Type B pancreatic cell (in vitro differentiated cells): ENCODE measurements at regions not wholly inside any gene's neighbourhood (a gene's known extent, or its start where the extent isn't known, plus 50 kb on each side); places are given as distances from the start of the nearest gene placed in this dataset.
A peak's percentile ranks its signal among the peaks of the same experiment; 100 is the strongest.

Experiments used
- DNase-seq: peaks from one replicate; pipeline ENCODE4 v3.0.0; 2021; ENCODE audit warnings: mixed read lengths; ENCODE audit not compliant: unreplicated experiment; ENCODE audit errors: extremely low spot score
- H3K27ac Mint-ChIP-seq: 2 replicates; pipeline ENCODE4 v1.8.0; 2021; ENCODE audit warnings: mild to moderate bottlenecking, mixed read lengths
- H3K27me3 Mint-ChIP-seq: 2 replicates; pipeline ENCODE4 v1.8.0; 2021; ENCODE audit warnings: mixed read lengths
- H3K36me3 Mint-ChIP-seq: 2 replicates; pipeline ENCODE4 v1.8.0; 2021; ENCODE audit warnings: mixed read lengths
- H3K4me1 Mint-ChIP-seq: one replicate; pipeline ENCODE4 v1.8.0; 2021; ENCODE audit warnings: mixed read lengths; ENCODE audit not compliant: unreplicated experiment
- H3K4me3 Mint-ChIP-seq: 2 replicates; pipeline ENCODE4 v1.8.0; 2021; ENCODE audit warnings: mild to moderate bottlenecking, mixed read lengths
- H3K9me3 Mint-ChIP-seq: 2 replicates; pipeline ENCODE4 v1.8.0; 2021; ENCODE audit warnings: mixed read lengths
- TF ChIP-seq, protein P1 (sequence below): fragments of 200-600 bp; sonication (generic); conservative IDR thresholded peaks from 2 replicates; pipeline ENCODE4 v1.5.0; 2021; ENCODE audit warnings: antibody characterized with exemption, mild to moderate bottlenecking

DNA sequence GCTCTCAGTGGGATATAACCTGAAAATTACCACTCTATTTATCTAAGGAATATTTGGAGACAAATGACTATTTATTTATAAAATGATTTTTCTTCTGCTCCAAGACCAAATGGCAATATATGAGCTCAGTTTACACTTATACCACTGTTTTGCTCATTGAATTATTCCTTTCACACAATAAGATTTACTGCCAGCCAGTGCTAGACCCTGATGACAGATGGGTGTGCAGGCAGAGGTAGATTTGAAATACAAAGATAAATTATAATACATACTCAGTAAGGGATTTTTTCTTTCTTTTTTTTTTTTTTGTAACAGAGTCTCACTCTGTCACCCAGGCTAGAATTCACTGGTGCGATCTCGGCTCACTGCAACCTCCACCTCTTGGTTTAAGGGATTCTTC, 980.3 kb downstream of the EPHA3 start:
- H3K4me3 Mint-ChIP-seq = no peak overlapping the region
- DNase-seq = no peak
- H3K36me3 Mint-ChIP-seq = no peaks in the 10 kb centered on the region
- TF ChIP-seq, protein P1, sequence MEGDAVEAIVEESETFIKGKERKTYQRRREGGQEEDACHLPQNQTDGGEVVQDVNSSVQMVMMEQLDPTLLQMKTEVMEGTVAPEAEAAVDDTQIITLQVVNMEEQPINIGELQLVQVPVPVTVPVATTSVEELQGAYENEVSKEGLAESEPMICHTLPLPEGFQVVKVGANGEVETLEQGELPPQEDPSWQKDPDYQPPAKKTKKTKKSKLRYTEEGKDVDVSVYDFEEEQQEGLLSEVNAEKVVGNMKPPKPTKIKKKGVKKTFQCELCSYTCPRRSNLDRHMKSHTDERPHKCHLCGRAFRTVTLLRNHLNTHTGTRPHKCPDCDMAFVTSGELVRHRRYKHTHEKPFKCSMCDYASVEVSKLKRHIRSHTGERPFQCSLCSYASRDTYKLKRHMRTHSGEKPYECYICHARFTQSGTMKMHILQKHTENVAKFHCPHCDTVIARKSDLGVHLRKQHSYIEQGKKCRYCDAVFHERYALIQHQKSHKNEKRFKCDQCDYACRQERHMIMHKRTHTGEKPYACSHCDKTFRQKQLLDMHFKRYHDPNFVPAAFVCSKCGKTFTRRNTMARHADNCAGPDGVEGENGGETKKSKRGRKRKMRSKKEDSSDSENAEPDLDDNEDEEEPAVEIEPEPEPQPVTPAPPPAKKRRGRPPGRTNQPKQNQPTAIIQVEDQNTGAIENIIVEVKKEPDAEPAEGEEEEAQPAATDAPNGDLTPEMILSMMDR = no peak
- H3K9me3 Mint-ChIP-seq = no peaks in the 10 kb centered on the region
- no peak overlapping the region for H3K27ac Mint-ChIP-seq
- peaks cover 10% of the 10 kb centered on the region for H3K4me1 Mint-ChIP-seq
- peaks cover 9% of the 10 kb centered on the region for H3K27me3 Mint-ChIP-seq

DNA sequence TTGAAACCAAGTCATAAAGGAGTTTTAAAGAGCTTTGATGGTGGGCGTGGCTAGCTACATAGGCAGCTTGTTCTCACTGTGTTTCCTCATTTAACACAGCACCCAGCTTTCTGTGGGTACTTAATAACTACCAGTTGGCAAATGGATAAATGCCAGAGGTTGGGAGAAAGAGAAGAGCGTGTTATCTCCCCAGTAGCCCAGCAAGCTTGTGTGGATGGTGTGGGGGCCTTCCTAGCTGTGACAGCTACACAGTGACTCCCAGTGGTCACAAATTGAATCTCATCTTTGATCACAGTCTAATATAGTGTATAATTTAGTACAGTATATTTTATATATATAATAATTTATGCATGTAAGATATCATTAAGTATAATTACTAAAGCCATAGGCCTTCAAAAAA, 984.1 kb downstream of the EPHA3 start:
- DNase-seq = no peak
- Mint-ChIP-seq H3K9me3 (no peaks in the 10 kb centered on the region), H3K27ac (no peak overlapping the region), H3K36me3 (no peaks in the 10 kb centered on the region), H3K4me1 (peaks cover 10% of the 10 kb centered on the region), H3K4me3 (no peak overlapping the region), H3K27me3 (peaks cover 14% of the 10 kb centered on the region)
- TF ChIP-seq, protein P1 = peak; percentile 82

DNA sequence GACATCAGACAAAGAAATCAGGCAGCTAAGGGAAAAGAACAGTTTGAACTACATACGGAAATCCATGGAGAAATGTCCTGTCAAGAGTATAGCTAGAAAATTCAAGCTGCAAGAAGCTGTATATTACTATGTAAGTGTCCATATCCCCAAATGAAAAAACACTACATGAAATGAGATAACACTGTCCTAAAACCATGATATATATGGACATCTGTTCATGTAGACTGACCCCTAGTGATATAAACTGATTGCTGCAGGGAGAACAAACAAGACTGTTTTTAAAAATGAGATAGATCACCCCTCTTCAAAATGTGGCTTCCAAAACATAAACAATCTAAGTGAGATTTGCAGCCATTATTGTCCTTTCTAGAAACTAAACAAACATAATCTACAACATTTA, 985.6 kb downstream of the EPHA3 start:
- TF ChIP-seq, protein P1 = peak; percentile 76
- DNase-seq = no peak
- Mint-ChIP-seq H3K9me3 (no peaks in the 10 kb centered on the region), H3K27ac (no peak overlapping the region), H3K36me3 (no peaks in the 10 kb centered on the region), H3K27me3 (peaks cover 17% of the 10 kb centered on the region), H3K4me3 (no peak overlapping the region), H3K4me1 (peaks cover 10% of the 10 kb centered on the region)

DNA sequence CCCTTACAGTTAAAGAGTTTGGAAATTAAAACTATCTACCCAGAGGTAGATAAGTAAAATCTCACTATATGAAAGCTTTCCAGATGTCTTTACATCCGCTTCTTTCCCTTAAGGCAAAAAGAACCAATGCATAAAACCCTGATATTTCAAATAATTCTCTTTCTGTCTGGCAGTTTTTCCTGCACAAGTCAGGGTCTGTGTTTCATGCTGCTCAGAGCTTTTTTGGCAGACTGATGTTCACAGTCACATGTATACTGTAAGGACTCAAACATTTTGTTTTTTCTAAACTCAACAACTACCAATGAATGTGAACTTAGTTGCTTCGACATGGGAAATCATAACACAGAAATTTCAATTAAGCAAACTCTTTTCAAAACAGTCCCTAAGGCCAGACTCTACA, 988.4 kb downstream of the EPHA3 start:
- no peak overlapping the region for H3K27ac Mint-ChIP-seq
- H3K36me3 Mint-ChIP-seq = no peaks in the 10 kb centered on the region
- H3K4me1 Mint-ChIP-seq = peaks cover 3% of the 10 kb centered on the region
- H3K9me3 Mint-ChIP-seq = no peaks in the 10 kb centered on the region
- H3K4me3 Mint-ChIP-seq = no peak overlapping the region
- TF ChIP-seq, protein P1 = no peak
- peaks cover 9% of the 10 kb centered on the region for H3K27me3 Mint-ChIP-seq
- DNase-seq = no peak

DNA sequence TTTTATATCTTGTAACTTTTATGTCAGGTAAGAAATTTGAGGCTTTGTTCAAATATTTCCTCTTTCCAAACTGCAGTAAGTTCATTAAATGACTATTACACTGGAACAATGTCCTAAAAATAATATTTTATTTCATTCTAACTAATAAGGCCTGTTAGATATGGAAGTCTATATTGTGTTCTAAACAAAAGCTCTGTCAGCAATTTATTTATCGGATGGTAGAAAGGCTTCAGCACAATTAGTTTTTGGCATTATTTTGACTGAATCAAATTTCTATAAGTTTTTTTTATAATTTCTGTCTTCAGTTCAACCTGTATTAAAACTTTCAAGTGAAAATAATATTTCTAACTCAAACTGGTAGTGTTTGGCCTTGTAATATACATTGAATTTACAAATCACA, 992.1 kb downstream of the EPHA3 start:
- H3K9me3 Mint-ChIP-seq = no peaks in the 10 kb centered on the region
- TF ChIP-seq, protein P1 = no peak
- H3K4me1 Mint-ChIP-seq = no peaks in the 10 kb centered on the region
- H3K4me3 Mint-ChIP-seq = no peak overlapping the region
- peaks cover 9% of the 10 kb centered on the region for H3K27me3 Mint-ChIP-seq
- H3K27ac Mint-ChIP-seq = no peak overlapping the region
- DNase-seq = no peak
- H3K36me3 Mint-ChIP-seq = no peaks in the 10 kb centered on the region

DNA sequence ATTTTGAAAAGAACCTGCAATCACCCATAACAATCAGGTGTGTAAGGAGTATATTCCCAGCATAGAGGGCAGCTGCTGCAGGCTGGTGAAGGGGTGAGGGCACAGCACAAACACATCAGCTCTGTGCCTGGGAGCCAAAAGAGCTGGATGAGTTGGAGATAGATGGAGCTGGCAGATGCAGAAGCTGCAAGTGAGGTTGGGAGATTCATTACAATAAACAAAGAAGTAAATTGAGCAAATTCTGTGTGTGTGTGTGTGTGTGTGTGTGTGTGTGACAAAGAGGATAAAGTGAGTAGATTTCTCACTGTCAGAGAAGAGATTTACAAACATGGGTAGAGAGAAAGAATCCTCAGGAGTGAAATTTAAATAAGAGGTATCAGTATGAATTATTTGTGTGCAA, 994.7 kb downstream of the EPHA3 start:
- Mint-ChIP-seq H3K4me1 (no peaks in the 10 kb centered on the region), H3K36me3 (no peaks in the 10 kb centered on the region), H3K4me3 (no peak overlapping the region), H3K27me3 (peaks cover 4% of the 10 kb centered on the region), H3K9me3 (no peaks in the 10 kb centered on the region), H3K27ac (no peak overlapping the region)
- TF ChIP-seq, protein P1 = no peak
- no peak for DNase-seq
